GM23338 (cell line): ENCODE measurements at regions not wholly inside any gene's neighbourhood (a gene's known extent, or its start where the extent isn't known, plus 50 kb on each side); places are given as distances from the start of the nearest gene placed in this dataset.

ENCODE experiments used
- ATAC-seq: fragments of 200-7000 bp; cut with Tn5 transposase; 3 replicates; pipeline ENCODE4 v1.9.1; 2020
- DNase-seq: peaks from one replicate; pipeline ENCODE4 v3.0.0-alpha.2; 2015; ENCODE audit warnings: low spot score
- H2AFZ ChIP-seq: fragments of 200-600 bp; sonication (generic); 2 replicates; pipeline ENCODE4 v1.8.0; 2016; ENCODE audit warnings: antibody characterized with exemption, mild to moderate bottlenecking, moderate library complexity
- H3F3A ChIP-seq: fragments of 200-600 bp; sonication (generic); replicated peaks from 2 replicates; pipeline ENCODE4 v1.8.0; 2017; ENCODE audit warnings: antibody characterized with exemption, mixed run types, low read depth
- H3K27ac ChIP-seq: fragments of 200-600 bp; sonication (generic); 2 replicates; pipeline ENCODE4 v1.6.1; 2016; ENCODE audit warnings: low read depth
- H3K27me3 ChIP-seq: fragments of 200-600 bp; sonication (generic); 2 replicates; pipeline ENCODE4 v1.8.0; 2016; ENCODE audit warnings: mild to moderate bottlenecking, mixed run types, moderate library complexity; ENCODE audit not compliant: insufficient read depth
- H3K36me3 ChIP-seq: fragments of 200-600 bp; sonication (generic); 2 replicates; pipeline ENCODE4 v1.8.0; 2016; ENCODE audit warnings: mild to moderate bottlenecking; ENCODE audit not compliant: insufficient read depth
- H3K4me1 ChIP-seq: fragments of 200-600 bp; sonication (generic); 2 replicates; pipeline ENCODE4 v1.8.0; 2016; ENCODE audit warnings: mild to moderate bottlenecking, moderate library complexity; ENCODE audit not compliant: insufficient read depth
- H3K4me2 ChIP-seq: fragments of 200-600 bp; sonication (generic); 2 replicates; pipeline ENCODE4 v1.7.1; 2017; ENCODE audit warnings: mixed run types
- H3K4me3 ChIP-seq: fragments of 200-600 bp; sonication (generic); 2 replicates; pipeline ENCODE4 v1.6.1; 2016; ENCODE audit warnings: mixed run types
- H3K79me2 ChIP-seq: fragments of 200-600 bp; sonication (generic); replicated peaks from 2 replicates; pipeline ENCODE4 v1.8.0; 2017; ENCODE audit warnings: mild to moderate bottlenecking; ENCODE audit not compliant: insufficient read depth
- H3K9me2 ChIP-seq: fragments of 200-600 bp; sonication (generic); 2 replicates; pipeline ENCODE4 v1.8.0; 2017; ENCODE audit not compliant: insufficient read depth
- H4K20me1 ChIP-seq: fragments of 200-600 bp; sonication (generic); replicated peaks from 2 replicates; pipeline ENCODE4 v1.8.0; 2017; ENCODE audit warnings: mild to moderate bottlenecking; ENCODE audit not compliant: insufficient read depth
- H3K27ac Mint-ChIP-seq: 2 replicates; pipeline ENCODE4 v1.8.0; 2020; ENCODE audit warnings: inconsistent platforms, mild to moderate bottlenecking, moderate library complexity, mixed read lengths
- H3K27me3 Mint-ChIP-seq: 3 replicates; pipeline ENCODE4 v1.8.0; 2022; ENCODE audit warnings: low read depth, mild to moderate bottlenecking, moderate library complexity, mixed read lengths, inconsistent platforms; ENCODE audit not compliant: insufficient read depth, poor library complexity
- H3K36me3 Mint-ChIP-seq: 3 replicates; pipeline ENCODE4 v1.8.0; 2021; ENCODE audit warnings: low read depth, mild to moderate bottlenecking, inconsistent platforms, moderate library complexity, mixed read lengths
- H3K4me1 Mint-ChIP-seq: 3 replicates; pipeline ENCODE4 v1.8.0; 2020; ENCODE audit warnings: mild to moderate bottlenecking, inconsistent platforms, mixed read lengths
- H3K4me3 Mint-ChIP-seq: 3 replicates; pipeline ENCODE4 v1.8.0; 2021; ENCODE audit warnings: moderate library complexity, mild to moderate bottlenecking, inconsistent platforms, mixed read lengths
- H3K9me3 Mint-ChIP-seq: 3 replicates; pipeline ENCODE4 v1.8.0; 2020; ENCODE audit warnings: moderate library complexity, mild to moderate bottlenecking, inconsistent platforms, mixed read lengths
- CREB1 ChIP-seq: fragments of 250-450 bp; sonication (Bioruptor Pico); IDR thresholded peaks from 2 replicates; pipeline ENCODE4 v1.5.0; 2020; ENCODE audit warnings: low read depth, mild to moderate bottlenecking, moderate library complexity
- CTCF ChIP-seq, 2 experiments: fragments of 200-600 bp in 1 of 2; sonication (generic) in 1 of 2; conservative IDR thresholded peaks; 2 replicates each; pipeline versions ENCODE4 v1.5.1 to v1.6.1; 2016 to 2017; ENCODE audit warnings: antibody characterized with exemption in 2 of 2, low read depth in 2 of 2, mild to moderate bottlenecking in 2 of 2, moderate library complexity in 1 of 2
- EZH2 ChIP-seq: fragments of 200-600 bp; sonication (generic); IDR thresholded peaks from one replicate; pipeline ENCODE4 v1.8.0; 2017; ENCODE audit warnings: antibody characterized with exemption, mild to moderate bottlenecking, low read depth; ENCODE audit not compliant: unreplicated experiment
- JUNB ChIP-seq: IDR thresholded peaks from one replicate; pipeline ENCODE4 v1.6.1; 2016; ENCODE audit warnings: antibody characterized with exemption; ENCODE audit not compliant: unreplicated experiment
- NANOG ChIP-seq: IDR thresholded peaks from 2 replicates; pipeline ENCODE4 v1.6.1; 2016; ENCODE audit warnings: antibody characterized with exemption, borderline replicate concordance
- POLR2AphosphoS5 ChIP-seq: IDR thresholded peaks from 2 replicates; pipeline ENCODE4 v1.6.1; 2016; ENCODE audit warnings: antibody characterized with exemption, low read depth
- REST ChIP-seq: IDR thresholded peaks from one replicate; pipeline ENCODE4 v1.6.1; 2018; ENCODE audit warnings: antibody characterized with exemption; ENCODE audit not compliant: unreplicated experiment
- ZNF114 ChIP-seq: fragments of 250-450 bp; sonication (Bioruptor Pico); IDR thresholded peaks from 2 replicates; pipeline ENCODE4 v1.5.0; 2020; ENCODE audit warnings: mild to moderate bottlenecking, moderate library complexity
- ZNF331 ChIP-seq: fragments of 250-450 bp; sonication (Bioruptor Pico); IDR thresholded peaks from 2 replicates; pipeline ENCODE4 v1.5.0; 2020; ENCODE audit warnings: low read depth, mild to moderate bottlenecking, moderate library complexity
- ZNF462 ChIP-seq: fragments of 250-450 bp; sonication (Bioruptor Pico); IDR thresholded peaks from 2 replicates; pipeline ENCODE4 v1.5.0; 2020; ENCODE audit warnings: mild to moderate bottlenecking, moderate library complexity

- TF ChIP-seq REST: no peak
- no peak for TF ChIP-seq EZH2
Observed at GRCh38 chr9:24434183-24434582, 111.5 kb downstream of the IZUMO3 start (continued).

GRCh38 chr9:24416136-24416535, 129.6 kb downstream of the IZUMO3 start:
- Histone ChIP-seq H2AFZ (no peak overlapping the region), H3K9me2 (no peaks in the 10 kb centered on the region; the same call in 1 of the 2 replicates), H3F3A (no peaks in the 10 kb centered on the region), H3K27ac (no peak overlapping the region), H3K4me2 (no peak overlapping the region), H3K36me3 (no peaks in the 10 kb centered on the region), H3K27me3 (no peaks in the 10 kb centered on the region), H3K4me3 (no peak overlapping the region), H3K4me1 (no peaks in the 10 kb centered on the region), H4K20me1 (no peaks in the 10 kb centered on the region), H3K79me2 (no peaks in the 10 kb centered on the region)
- no peaks in the 10 kb centered on the region for H3K4me1 Mint-ChIP-seq
- no peak overlapping the region for H3K27ac Mint-ChIP-seq
- H3K9me3 Mint-ChIP-seq: peaks cover 4% of the 10 kb centered on the region; the same call in 2 of the 3 replicates
- ATAC-seq: no peak
- DNase-seq: no peak
- H3K36me3 Mint-ChIP-seq: no peaks in the 10 kb centered on the region
- H3K4me3 Mint-ChIP-seq: no peak overlapping the region
- no peaks in the 10 kb centered on the region for H3K27me3 Mint-ChIP-seq
- no peak for TF ChIP-seq NANOG
- TF ChIP-seq ZNF114 (CRISPR knock-in tag): no peak
- TF ChIP-seq EZH2: no peak
- TF ChIP-seq REST: no peak
- no peak for TF ChIP-seq JUNB
- no peak for TF ChIP-seq POLR2AphosphoS5
- TF ChIP-seq CREB1 (CRISPR knock-in tag): no peak
- no peak for TF ChIP-seq ZNF331
- TF ChIP-seq ZNF462 (CRISPR knock-in tag): no peak
- TF ChIP-seq CTCF (conservative IDR thresholded peaks at IDR 0.05; ENCODE audit: low read depth in 2 of 2): no peak
